ENCODE measurements at regions not wholly inside any gene's neighbourhood (a gene's known extent, or its start where the extent isn't known, plus 50 kb on each side); places are given as distances from the start of the nearest gene placed in this dataset.

DNA sequence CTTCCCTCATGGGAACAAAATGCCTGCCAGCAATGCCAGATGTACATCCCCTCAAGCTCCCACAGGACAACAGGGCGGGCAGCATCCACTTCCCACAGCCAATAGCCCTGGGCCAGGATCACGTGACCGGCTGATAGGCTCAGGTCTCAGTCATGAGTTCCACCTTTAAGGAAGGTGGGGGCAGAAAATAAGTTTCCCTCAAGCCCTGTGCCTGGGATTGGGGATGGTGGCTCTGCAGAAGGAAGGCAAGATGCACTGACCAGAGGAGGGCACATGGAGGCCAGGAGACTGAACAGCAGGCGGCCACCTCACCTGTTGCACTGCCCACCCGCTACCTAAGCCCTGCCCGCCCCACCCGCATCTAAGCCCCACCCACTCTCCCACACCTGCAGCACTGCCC lies 149.1 kb downstream of the BMP7 start:
- TF ChIP-seq, protein P1, sequence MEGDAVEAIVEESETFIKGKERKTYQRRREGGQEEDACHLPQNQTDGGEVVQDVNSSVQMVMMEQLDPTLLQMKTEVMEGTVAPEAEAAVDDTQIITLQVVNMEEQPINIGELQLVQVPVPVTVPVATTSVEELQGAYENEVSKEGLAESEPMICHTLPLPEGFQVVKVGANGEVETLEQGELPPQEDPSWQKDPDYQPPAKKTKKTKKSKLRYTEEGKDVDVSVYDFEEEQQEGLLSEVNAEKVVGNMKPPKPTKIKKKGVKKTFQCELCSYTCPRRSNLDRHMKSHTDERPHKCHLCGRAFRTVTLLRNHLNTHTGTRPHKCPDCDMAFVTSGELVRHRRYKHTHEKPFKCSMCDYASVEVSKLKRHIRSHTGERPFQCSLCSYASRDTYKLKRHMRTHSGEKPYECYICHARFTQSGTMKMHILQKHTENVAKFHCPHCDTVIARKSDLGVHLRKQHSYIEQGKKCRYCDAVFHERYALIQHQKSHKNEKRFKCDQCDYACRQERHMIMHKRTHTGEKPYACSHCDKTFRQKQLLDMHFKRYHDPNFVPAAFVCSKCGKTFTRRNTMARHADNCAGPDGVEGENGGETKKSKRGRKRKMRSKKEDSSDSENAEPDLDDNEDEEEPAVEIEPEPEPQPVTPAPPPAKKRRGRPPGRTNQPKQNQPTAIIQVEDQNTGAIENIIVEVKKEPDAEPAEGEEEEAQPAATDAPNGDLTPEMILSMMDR (conservative IDR thresholded peaks at IDR 0.05; ENCODE audit: low read depth, low read length), result no peak
- no peak for TF ChIP-seq EZH2 (IDR thresholded peaks at IDR 0.05; ENCODE audit: borderline replicate concordance, low read depth, low read length, poor library complexity, severe bottlenecking)
